CD4-positive, alpha-beta memory T cell (primary cell): ENCODE measurements at regions not wholly inside any gene's neighbourhood (a gene's known extent, or its start where the extent isn't known, plus 50 kb on each side); places are given as distances from the start of the nearest gene placed in this dataset.
"Not testable (repeated sequence)": the region's sequence is repeated elsewhere in the genome, so short reads cannot be mapped to it uniquely, and the experiment has no call there.

Experiments used
- CTCF ChIA-PET: fragments of 350-600 bp; sonication (Branson Sonifier 250); formaldehyde crosslinking; loops from one replicate; lab custom pipeline; 2021; ENCODE audit warnings: inconsistent platforms; ENCODE audit not compliant: partially characterized antibody; lab: Charles Lee
- POLR2A ChIA-PET: fragments of 350-600 bp; sonication (Branson Sonifier 250); formaldehyde crosslinking; loops from one replicate; lab custom pipeline; 2021; ENCODE audit not compliant: partially characterized antibody; lab: Charles Lee
- DNase-seq, 5 donors: peaks; one replicate each; pipeline versions ENCODE4 v3.0.0 to v3.0.0-alpha.2; 2020 to 2022; ENCODE audit warnings: mixed read lengths in 1 of 5
- H3K27ac ChIP-seq: one replicate; pipeline ENCODE4 v1.7.0; 2013; ENCODE audit warnings: low read depth, low read length
- H3K27me3 ChIP-seq: 2 replicates; pipeline ENCODE4 v1.7.0; 2013; ENCODE audit warnings: mild to moderate bottlenecking, low read length, moderate library complexity; ENCODE audit not compliant: insufficient read depth
- H3K36me3 ChIP-seq: 2 replicates; pipeline ENCODE4 v1.7.0; 2013; ENCODE audit warnings: mild to moderate bottlenecking, low read length, moderate library complexity; ENCODE audit not compliant: insufficient read depth
- H3K4me1 ChIP-seq: 2 replicates; pipeline ENCODE4 v1.7.0; 2013; ENCODE audit warnings: mild to moderate bottlenecking, low read length, moderate library complexity; ENCODE audit not compliant: insufficient read depth
- H3K4me3 ChIP-seq, 2 donors: one replicate each; pipeline ENCODE4 v1.7.0; 2013; ENCODE audit warnings: low read length in 2 of 2, mild to moderate bottlenecking in 1 of 2
- H3K9me3 ChIP-seq, 2 donors: one replicate each; pipeline ENCODE4 v1.7.0; 2013; ENCODE audit warnings: low read length in 2 of 2, control low read depth in 1 of 2; ENCODE audit not compliant: control insufficient read depth in 1 of 2
- H3K27ac Mint-ChIP-seq, 7 donors: one replicate each; pipeline ENCODE4 v1.8.0; 2020 to 2021; ENCODE audit warnings: mixed read lengths in 7 of 7, mild to moderate bottlenecking in 6 of 7, inconsistent platforms in 3 of 7, moderate library complexity in 3 of 7
- H3K27me3 Mint-ChIP-seq, 2 donors: one replicate each; pipeline ENCODE4 v1.8.0; 2020 to 2021; ENCODE audit warnings: mixed read lengths in 2 of 2
- H3K36me3 Mint-ChIP-seq, 2 donors: one replicate each; pipeline ENCODE4 v1.8.0; 2020 to 2021; ENCODE audit warnings: mixed read lengths in 2 of 2, inconsistent platforms in 1 of 2, mild to moderate bottlenecking in 1 of 2
- H3K4me1 Mint-ChIP-seq, 4 donors: one replicate each; pipeline ENCODE4 v1.8.0; 2020 to 2021; ENCODE audit warnings: mixed read lengths in 4 of 4, mild to moderate bottlenecking in 1 of 4
- H3K4me3 Mint-ChIP-seq, 8 donors: one replicate each; pipeline ENCODE4 v1.8.0; 2020 to 2021; ENCODE audit warnings: mixed read lengths in 8 of 8, mild to moderate bottlenecking in 7 of 8, moderate library complexity in 6 of 8, inconsistent platforms in 3 of 8
- H3K9me3 Mint-ChIP-seq, 8 donors: one replicate each; pipeline ENCODE4 v1.8.0; 2020 to 2021; ENCODE audit warnings: mixed read lengths in 8 of 8, mild to moderate bottlenecking in 5 of 8, inconsistent platforms in 3 of 8, moderate library complexity in 1 of 8
- intact Hi-C: fragments of 100-400 bp; cut with micrococcal nuclease; formaldehyde crosslinking; loops from one replicate; pipeline ENCODE4 v1.15.1; 2023

DNA sequence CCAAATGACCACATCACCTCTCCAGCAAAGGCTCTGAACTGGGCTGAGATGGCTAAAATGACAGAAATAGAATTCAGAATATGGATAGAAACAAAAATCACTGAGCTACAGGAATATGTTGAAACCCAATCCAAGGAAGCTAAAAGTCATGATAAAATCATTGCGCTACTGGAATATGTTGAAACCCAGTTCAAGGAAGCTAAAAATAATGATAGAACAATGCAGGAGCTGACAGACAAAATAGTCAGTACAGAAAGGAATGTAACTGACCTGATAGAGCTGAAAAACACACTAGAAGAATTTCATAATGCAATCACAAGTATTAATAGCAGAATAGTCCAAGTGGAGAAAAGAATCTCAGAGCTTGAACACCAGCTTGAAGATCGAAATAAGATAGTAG is 394.9 kb upstream of the GRAMD2B start:
- Mint-ChIP-seq H3K4me1 (no peaks in the 10 kb centered on the region), H3K9me3 (peaks cover 8 to 34% (median 20%) of the 10 kb centered on the region in 8 donors), H3K27ac (no peak overlapping the region), H3K4me3 (no peak overlapping the region), H3K36me3 (no peaks in the 10 kb centered on the region), H3K27me3 (no peaks in the 10 kb centered on the region)
- Histone ChIP-seq H3K27me3 (no peaks in the 10 kb centered on the region), H3K4me1 (no peaks in the 10 kb centered on the region), H3K9me3 (peaks cover 0 to 5% of the 10 kb centered on the region in 2 donors), H3K4me3 (no peak overlapping the region), H3K36me3 (no peaks in the 10 kb centered on the region), H3K27ac (no peak overlapping the region)
- intact Hi-C loops = no loop called here
- CTCF ChIA-PET = no interaction called here
- no peak for DNase-seq
- POLR2A ChIA-PET = no interaction called here

DNA sequence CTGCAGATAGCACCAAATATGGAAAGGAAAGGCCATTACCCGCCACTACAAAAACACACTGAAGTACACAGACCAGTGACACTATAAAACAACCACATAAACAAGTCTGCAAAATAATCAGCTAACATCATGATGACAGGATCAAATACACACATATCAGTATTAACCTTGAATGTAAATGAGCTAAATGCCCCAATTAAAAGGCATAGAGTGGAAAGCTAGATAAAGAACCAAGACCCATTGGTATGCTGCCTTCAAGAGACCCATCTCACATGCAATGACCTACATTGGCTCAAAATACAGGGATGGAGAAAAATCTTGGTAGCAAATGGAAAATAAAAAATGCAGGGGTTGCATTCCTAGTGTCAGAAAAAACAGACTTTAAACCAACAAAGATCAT is 393.9 kb upstream of the GRAMD2B start:
- H3K27me3 ChIP-seq, H3K4me1 Mint-ChIP-seq, H3K4me3 Mint-ChIP-seq, H3K36me3 ChIP-seq, H3K27me3 Mint-ChIP-seq, POLR2A ChIA-PET, DNase-seq, CTCF ChIA-PET, H3K36me3 Mint-ChIP-seq, H3K9me3 ChIP-seq, H3K4me3 ChIP-seq, H3K4me1 ChIP-seq, H3K27ac Mint-ChIP-seq, intact Hi-C loops, H3K27ac ChIP-seq: not testable (repeated sequence)
- peaks cover 8 to 34% (median 20%) of the 10 kb centered on the region in 8 donors for H3K9me3 Mint-ChIP-seq

DNA sequence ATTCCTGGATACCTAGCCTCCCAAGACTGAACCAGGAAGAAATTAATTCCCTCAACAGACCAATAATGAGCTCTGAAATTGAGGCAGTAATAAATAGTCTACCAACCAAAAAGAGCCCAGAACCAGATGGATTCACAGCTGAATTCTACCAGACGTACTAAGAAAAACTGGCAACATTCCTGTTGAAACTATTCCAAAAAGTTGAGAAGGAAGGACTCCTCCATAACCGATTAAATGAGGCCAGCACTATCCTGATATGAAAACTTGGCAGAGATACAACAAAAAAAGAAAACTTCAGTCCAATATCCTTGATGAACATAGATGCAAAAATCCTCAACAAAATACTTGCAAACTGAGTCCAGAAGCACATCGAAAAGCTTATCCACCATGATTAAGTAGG is 392.5 kb upstream of the GRAMD2B start:
- no peak overlapping the region for H3K4me3 ChIP-seq
- H3K9me3 ChIP-seq = peaks cover 0 to 5% of the 10 kb centered on the region in 2 donors
- Mint-ChIP-seq H3K4me3 (no peak overlapping the region), H3K27ac (no peak overlapping the region), H3K27me3 (no peaks in the 10 kb centered on the region), H3K9me3 (peaks cover 8 to 34% (median 20%) of the 10 kb centered on the region in 8 donors), H3K36me3 (no peaks in the 10 kb centered on the region), H3K4me1 (no peaks in the 10 kb centered on the region)
- no peaks in the 10 kb centered on the region for H3K4me1 ChIP-seq
- no peaks in the 10 kb centered on the region for H3K36me3 ChIP-seq
- H3K27ac ChIP-seq = no peak overlapping the region
- no peak for DNase-seq
- H3K27me3 ChIP-seq = no peaks in the 10 kb centered on the region
- POLR2A ChIA-PET = no interaction called here
- CTCF ChIA-PET = no interaction called here
- intact Hi-C loops = no loop called here

DNA sequence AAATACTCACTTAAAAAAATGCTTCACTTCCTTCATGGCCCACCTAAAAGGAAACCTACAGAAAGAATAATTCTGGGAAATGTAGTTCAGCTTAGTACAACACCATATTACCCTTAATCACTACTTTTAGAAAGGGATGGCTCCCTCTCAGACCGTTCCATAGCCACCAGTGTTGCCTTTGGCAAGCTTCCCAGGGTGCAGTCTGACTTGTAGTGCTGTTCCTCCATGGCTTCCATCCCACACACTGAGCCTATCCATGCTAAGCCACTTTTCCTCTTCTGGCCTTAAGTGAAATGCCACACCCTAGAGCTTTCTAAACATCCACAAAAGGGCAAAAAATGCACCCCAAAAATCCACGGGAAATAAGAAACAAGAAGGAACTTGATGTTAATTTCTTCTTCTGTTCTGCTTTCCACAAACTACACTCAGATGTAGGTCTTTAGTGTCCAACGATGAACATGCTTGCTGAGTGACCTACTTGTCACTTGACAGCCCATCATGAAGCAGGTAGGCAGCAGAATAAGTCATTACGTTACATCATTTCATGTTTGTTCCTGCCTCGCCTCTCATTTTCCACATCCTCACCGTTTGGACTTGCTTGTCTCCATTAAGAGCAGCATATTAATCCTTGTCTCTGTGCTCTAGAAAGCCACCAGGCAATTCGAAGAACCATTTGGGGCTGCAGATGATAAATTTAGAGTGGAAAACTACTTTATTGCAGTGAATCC is 391.1 kb upstream of the GRAMD2B start:
- no peaks in the 10 kb centered on the region for H3K36me3 ChIP-seq
- intact Hi-C loops = no loop called here
- Mint-ChIP-seq H3K36me3 (no peaks in the 10 kb centered on the region), H3K4me1 (no peaks in the 10 kb centered on the region), H3K27me3 (no peaks in the 10 kb centered on the region), H3K27ac (no peak overlapping the region), H3K4me3 (no peak overlapping the region), H3K9me3 (peaks cover 8 to 34% (median 16%) of the 10 kb centered on the region in 8 donors)
- peaks cover 0 to 5% of the 10 kb centered on the region in 2 donors for H3K9me3 ChIP-seq
- ChIA-PET POLR2A (no interaction called here), CTCF (no interaction called here)
- no peaks in the 10 kb centered on the region for H3K27me3 ChIP-seq
- DNase-seq = no peak
- no peak overlapping the region for H3K4me3 ChIP-seq
- H3K27ac ChIP-seq = no peak overlapping the region
- H3K4me1 ChIP-seq = no peaks in the 10 kb centered on the region

DNA sequence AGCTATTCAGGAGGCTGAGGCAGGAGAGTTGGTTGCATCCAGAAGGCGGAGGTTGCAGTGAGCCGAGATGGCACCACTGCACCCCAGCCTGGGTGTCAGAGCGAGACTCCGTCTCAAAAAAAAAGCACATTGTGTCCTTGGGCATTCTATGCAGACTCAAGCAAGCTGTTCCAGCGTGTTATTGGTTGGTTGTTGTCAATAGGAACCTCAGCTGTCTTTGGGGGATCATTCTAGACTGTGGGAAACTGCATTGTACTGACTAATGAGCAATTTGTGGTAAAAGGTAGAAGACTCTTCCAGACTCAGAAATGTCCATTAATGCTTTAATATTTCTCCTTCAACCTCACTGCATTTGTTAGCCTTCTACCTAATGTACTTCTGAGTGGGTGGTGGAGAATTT is 379.5 kb upstream of the GRAMD2B start:
- Mint-ChIP-seq H3K27me3 (no peaks in the 10 kb centered on the region), H3K4me3 (no peak overlapping the region), H3K4me1 (no peaks in the 10 kb centered on the region), H3K27ac (no peak overlapping the region), H3K36me3 (no peaks in the 10 kb centered on the region), H3K9me3 (peaks cover 0 to 2% (median 0%) of the 10 kb centered on the region in 8 donors)
- ChIA-PET POLR2A (no interaction called here), CTCF (no interaction called here)
- H3K4me3 ChIP-seq = no peak overlapping the region
- intact Hi-C loops = no loop called here
- H3K4me1 ChIP-seq = no peaks in the 10 kb centered on the region
- H3K27me3 ChIP-seq = no peaks in the 10 kb centered on the region
- no peak for DNase-seq
- H3K36me3 ChIP-seq = no peaks in the 10 kb centered on the region
- no peak overlapping the region for H3K27ac ChIP-seq
- no peaks in the 10 kb centered on the region for H3K9me3 ChIP-seq

DNA sequence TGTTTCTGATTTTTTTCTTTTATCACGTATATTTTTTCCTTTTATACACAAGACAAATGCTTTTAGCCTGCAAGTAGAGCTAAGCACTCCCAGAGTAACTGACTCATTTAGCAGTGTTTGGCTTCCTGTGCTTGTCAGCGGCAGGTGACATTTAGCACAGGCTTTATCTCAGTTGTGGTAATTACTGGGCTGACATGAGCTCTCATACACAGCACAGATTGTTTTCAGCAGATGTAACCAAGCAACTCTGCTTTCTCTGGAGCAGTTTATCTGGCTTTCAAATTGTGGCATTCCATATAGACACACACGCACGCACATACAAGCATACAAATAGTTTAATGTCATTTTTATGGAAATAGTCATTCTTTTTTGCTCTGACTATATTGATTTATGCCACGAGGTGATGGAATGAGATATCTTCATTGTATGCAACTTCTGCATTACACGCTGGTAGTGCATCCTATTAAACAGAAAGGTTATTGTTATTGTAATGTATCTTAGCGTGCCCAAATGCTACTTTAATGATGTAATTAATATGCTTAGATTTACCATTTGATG is 379.0 kb upstream of the GRAMD2B start:
- H3K9me3 Mint-ChIP-seq = peaks cover 0 to 2% (median 0%) of the 10 kb centered on the region in 8 donors
- Histone ChIP-seq H3K4me1 (no peaks in the 10 kb centered on the region), H3K36me3 (no peaks in the 10 kb centered on the region), H3K4me3 (no peak overlapping the region), H3K9me3 (no peaks in the 10 kb centered on the region), H3K27me3 (no peaks in the 10 kb centered on the region), H3K27ac (no peak overlapping the region)
- ChIA-PET POLR2A (no interaction called here), CTCF (no interaction called here)
- H3K4me3 Mint-ChIP-seq = no peak overlapping the region
- no peaks in the 10 kb centered on the region for H3K4me1 Mint-ChIP-seq
- no peak overlapping the region for H3K27ac Mint-ChIP-seq
- intact Hi-C loops = no loop called here
- DNase-seq = no peak
- no peaks in the 10 kb centered on the region for H3K36me3 Mint-ChIP-seq
- H3K27me3 Mint-ChIP-seq = no peaks in the 10 kb centered on the region

DNA sequence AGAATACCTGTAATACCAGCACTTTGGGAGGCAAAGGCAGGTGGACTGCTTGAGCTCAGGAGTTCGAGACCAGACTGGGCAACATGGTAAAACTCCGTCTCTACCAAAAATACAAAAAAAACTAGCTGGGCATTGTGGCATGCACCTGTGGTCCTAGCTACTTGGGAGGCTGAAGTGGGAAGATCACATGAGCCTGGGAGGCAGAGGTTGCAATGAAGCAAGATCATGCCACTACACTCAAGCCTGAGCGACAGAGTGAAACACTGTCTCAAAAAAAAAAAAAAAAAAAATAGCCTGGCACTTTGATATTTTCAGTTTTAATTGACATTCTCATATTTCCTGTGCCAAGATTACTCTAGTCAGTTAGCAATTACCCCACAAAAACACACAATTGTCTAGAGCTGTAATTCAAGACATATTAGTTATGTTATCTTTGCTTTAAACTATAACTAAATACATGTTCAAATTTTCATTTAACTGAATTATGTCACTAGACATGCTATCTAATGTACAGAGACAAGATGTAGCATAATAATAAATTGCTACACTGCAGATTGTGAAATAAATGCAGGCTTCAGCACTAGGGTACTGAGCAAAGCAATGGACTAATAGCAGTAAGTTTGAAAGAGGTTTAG is 378.2 kb upstream of the GRAMD2B start:
- no peaks in the 10 kb centered on the region for H3K4me1 Mint-ChIP-seq
- POLR2A ChIA-PET = no interaction called here
- Histone ChIP-seq H3K4me1 (no peaks in the 10 kb centered on the region), H3K27me3 (no peaks in the 10 kb centered on the region), H3K27ac (no peak overlapping the region), H3K4me3 (no peak overlapping the region), H3K9me3 (no peaks in the 10 kb centered on the region), H3K36me3 (no peaks in the 10 kb centered on the region)
- no peaks in the 10 kb centered on the region for H3K27me3 Mint-ChIP-seq
- no peak for DNase-seq
- CTCF ChIA-PET = no interaction called here
- intact Hi-C loops = no loop called here
- H3K36me3 Mint-ChIP-seq = no peaks in the 10 kb centered on the region
- no peak overlapping the region for H3K27ac Mint-ChIP-seq
- H3K9me3 Mint-ChIP-seq = peaks cover 0 to 2% (median 0%) of the 10 kb centered on the region in 8 donors
- no peak overlapping the region for H3K4me3 Mint-ChIP-seq
